MM.1S (cell line): ENCODE measurements at regions not wholly inside any gene's neighbourhood (a gene's known extent, or its start where the extent isn't known, plus 50 kb on each side); places are given as distances from the start of the nearest gene placed in this dataset.

Experiments used
- CTCF ChIP-seq: fragments of 300-600 bp; sonication (generic); IDR thresholded peaks from 2 replicates; pipeline ENCODE4 v1.5.1; 2016; ENCODE audit warnings: antibody characterized with exemption, low read length, mixed read lengths
- EZH2phosphoT487 ChIP-seq: fragments of 300-600 bp; sonication (generic); IDR thresholded peaks from 2 replicates; pipeline ENCODE4 v1.6.1; 2018; ENCODE audit warnings: antibody characterized with exemption, low read length

DNA sequence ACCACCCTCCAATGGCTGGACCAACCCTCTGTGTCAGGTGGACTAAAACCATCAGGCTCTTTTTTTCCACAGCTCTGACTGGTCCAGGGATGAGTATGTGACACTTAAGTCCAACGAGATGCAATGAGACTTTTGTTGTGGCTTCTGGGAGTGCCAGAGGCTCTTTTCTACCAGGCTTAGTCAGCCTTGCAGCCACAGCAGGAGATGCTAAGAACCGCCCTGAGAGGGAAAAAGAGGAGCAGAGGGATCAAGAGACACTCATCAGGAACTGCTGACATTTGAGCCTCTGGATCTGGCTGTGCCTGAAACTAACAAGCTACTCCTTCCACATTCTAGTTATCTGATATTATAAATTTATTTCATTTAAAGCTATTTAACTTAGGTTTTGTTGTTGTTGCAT, 270.9 kb upstream of the SULF2 start:
- no peak for TF ChIP-seq CTCF
- no peak for TF ChIP-seq EZH2phosphoT487
